Smooth muscle cell (in vitro differentiated cells): ENCODE measurements at regions not wholly inside any gene's neighbourhood (a gene's known extent, or its start where the extent isn't known, plus 50 kb on each side); places are given as distances from the start of the nearest gene placed in this dataset.

Experiments
- DNase-seq: peaks from one replicate; lab custom pipeline; 2025; ENCODE audit not compliant: unreplicated experiment; lab: John Stamatoyannopoulos, UW
- H2AFZ ChIP-seq: fragments of 200-600 bp; sonication (generic); 2 replicates; pipeline ENCODE4 v1.6.0; 2016; ENCODE audit warnings: antibody characterized with exemption, low read depth, mild to moderate bottlenecking
- H3F3A ChIP-seq: fragments of 200-600 bp; sonication (generic); 2 replicates; pipeline ENCODE4 v1.6.0; 2017; ENCODE audit warnings: antibody characterized with exemption, low read depth
- H3K27ac ChIP-seq: fragments of 200-600 bp; sonication (generic); 2 replicates; pipeline ENCODE4 v1.5.1; 2016; ENCODE audit warnings: low read depth, mild to moderate bottlenecking
- H3K27me3 ChIP-seq: fragments of 200-600 bp; sonication (generic); 2 replicates; pipeline ENCODE4 v1.6.1; 2016; ENCODE audit warnings: low read depth, mild to moderate bottlenecking
- H3K36me3 ChIP-seq: fragments of 200-600 bp; sonication (generic); 2 replicates; pipeline ENCODE4 v1.5.1; 2016; ENCODE audit warnings: low read depth
- H3K4me1 ChIP-seq: fragments of 200-600 bp; sonication (generic); 2 replicates; pipeline ENCODE4 v1.5.1; 2016; ENCODE audit warnings: low read depth
- H3K4me2 ChIP-seq: fragments of 200-600 bp; sonication (generic); 2 replicates; pipeline ENCODE4 v1.6.0; 2016; ENCODE audit warnings: mild to moderate bottlenecking
- H3K4me3 ChIP-seq: fragments of 200-600 bp; sonication (generic); 2 replicates; pipeline ENCODE4 v1.5.1; 2016; ENCODE audit warnings: mild to moderate bottlenecking
- H3K79me2 ChIP-seq: fragments of 200-600 bp; sonication (generic); 2 replicates; pipeline ENCODE4 v1.6.0; 2016; ENCODE audit warnings: low read depth, mild to moderate bottlenecking
- H3K9ac ChIP-seq: fragments of 200-600 bp; sonication (generic); 2 replicates; pipeline ENCODE4 v1.6.0; 2016; ENCODE audit warnings: low read depth
- H3K9me3 ChIP-seq: fragments of 200-600 bp; sonication (generic); replicated peaks from 2 replicates; pipeline ENCODE4 v1.5.1; 2016; ENCODE audit warnings: low read depth
- H4K20me1 ChIP-seq: fragments of 200-600 bp; sonication (generic); 2 replicates; pipeline ENCODE4 v1.6.0; 2016; ENCODE audit warnings: low read depth
- CTCF ChIP-seq: fragments of 200-600 bp; sonication (generic); IDR thresholded peaks from 2 replicates; pipeline ENCODE4 v1.5.1; 2017; ENCODE audit warnings: borderline replicate concordance, mild to moderate bottlenecking, antibody characterized with exemption; ENCODE audit not compliant: insufficient read depth, poor library complexity, severe bottlenecking
- WGBS: methylation state at CpG from one replicate; pipeline ENCODE4 v1.1.7; 2016; ENCODE audit warnings: low lambda C conversion rate; 5-methylcytosine and 5-hydroxymethylcytosine counted together

DNA sequence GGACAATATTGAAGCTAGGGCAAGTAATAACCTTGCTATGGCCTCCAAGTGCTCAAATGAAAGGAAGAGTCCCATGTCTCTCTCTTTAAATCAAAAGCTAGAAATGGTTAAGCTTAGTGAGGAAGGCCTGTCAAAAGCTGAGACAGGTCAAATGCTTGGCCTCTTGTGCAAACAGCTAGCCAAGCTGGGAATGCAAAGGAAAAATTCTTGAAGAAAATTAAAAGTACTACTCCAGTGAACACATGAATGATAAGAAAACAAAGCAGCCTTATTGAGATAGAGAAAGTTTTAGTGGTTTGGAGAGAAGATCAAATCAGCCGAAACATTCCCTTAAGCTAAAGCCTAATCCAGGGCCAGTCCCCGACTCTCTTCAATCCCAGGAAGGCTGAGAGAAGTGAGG lies 84.1 kb upstream of the PLEKHA5 start:
- no peak overlapping the region for H3K27ac ChIP-seq

DNA sequence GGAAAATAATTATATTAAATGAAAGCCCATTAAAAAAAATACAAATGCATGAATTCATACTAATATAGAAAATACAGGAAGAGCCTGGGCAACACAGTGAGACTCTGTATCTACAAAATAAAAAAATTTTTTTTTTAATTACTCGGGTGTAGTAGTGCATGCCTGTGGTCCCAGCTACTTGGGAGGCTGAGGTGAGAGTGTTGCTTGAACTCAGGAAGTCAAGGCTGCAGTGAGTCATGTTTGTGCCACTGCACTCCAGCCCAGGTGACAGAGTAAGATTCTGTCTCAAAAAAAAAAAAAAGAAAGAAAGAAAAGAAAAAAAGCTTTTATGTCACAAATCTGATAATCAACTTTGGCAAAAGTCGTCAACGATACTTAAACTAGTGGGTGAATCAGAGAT lies 80.6 kb upstream of the PLEKHA5 start:
- Histone ChIP-seq H4K20me1 (no peaks in the 10 kb centered on the region), H3K9ac (no peak overlapping the region), H3K27ac (no peak overlapping the region), H2AFZ (no peak overlapping the region), H3K4me3 (no peak overlapping the region), H3K9me3 (no peaks in the 10 kb centered on the region), H3K79me2 (no peaks in the 10 kb centered on the region), H3F3A (no peaks in the 10 kb centered on the region), H3K27me3 (no peaks in the 10 kb centered on the region), H3K4me2 (no peak overlapping the region), H3K36me3 (no peaks in the 10 kb centered on the region), H3K4me1 (no peaks in the 10 kb centered on the region)
- DNase-seq: no peak
- TF ChIP-seq CTCF: no peak
- 89% methylated on average over 3 of the region's 3 CpGs for WGBS

More for the DNA sequence above, 84.1 kb upstream of the PLEKHA5 start:
- Histone ChIP-seq H4K20me1 (no peaks in the 10 kb centered on the region), H3K4me3 (no peak overlapping the region), H3K4me2 (no peak overlapping the region), H3K36me3 (no peaks in the 10 kb centered on the region), H3K9ac (no peak overlapping the region), H3F3A (no peaks in the 10 kb centered on the region), H2AFZ (no peak overlapping the region), H3K79me2 (no peaks in the 10 kb centered on the region), H3K27me3 (no peaks in the 10 kb centered on the region), H3K9me3 (no peaks in the 10 kb centered on the region), H3K4me1 (no peaks in the 10 kb centered on the region)
- whole genome bisulfite sequencing: 43% methylated on average over 2 of the region's 2 CpGs
- DNase-seq: no peak
- TF ChIP-seq CTCF: no peak

DNA sequence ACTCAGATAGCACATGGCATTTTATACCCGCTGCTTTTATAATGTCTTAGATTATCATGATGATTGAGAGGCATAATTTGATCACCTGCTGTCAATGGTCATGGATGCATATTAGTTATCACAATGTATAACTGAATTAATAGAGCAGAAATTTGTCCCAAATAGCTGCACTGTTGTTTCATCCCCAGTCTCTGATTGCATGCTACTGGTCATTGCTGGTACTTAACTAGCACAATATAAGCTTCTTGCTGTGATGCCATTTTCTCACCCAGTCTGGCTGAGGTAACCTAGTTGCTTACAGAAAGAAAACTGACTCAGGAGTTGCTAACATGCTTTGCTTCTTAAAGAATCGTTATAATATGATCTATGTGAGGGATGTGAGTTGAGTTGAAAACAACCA lies 76.8 kb upstream of the PLEKHA5 start:
- H3K4me3 ChIP-seq: no peak overlapping the region
- H3K4me2 ChIP-seq: no peak overlapping the region
- TF ChIP-seq CTCF: no peak
- H3K9ac ChIP-seq: no peak overlapping the region
- no peaks in the 10 kb centered on the region for H3K36me3 ChIP-seq
- no peaks in the 10 kb centered on the region for H3K79me2 ChIP-seq
- no peaks in the 10 kb centered on the region for H3K4me1 ChIP-seq
- no peaks in the 10 kb centered on the region for H3K27me3 ChIP-seq
- no peak for DNase-seq
- WGBS: 39% methylated on average over 2 of the region's 2 CpGs
- no peak overlapping the region for H3K27ac ChIP-seq
- H4K20me1 ChIP-seq: no peaks in the 10 kb centered on the region
- H2AFZ ChIP-seq: no peak overlapping the region
- no peaks in the 10 kb centered on the region for H3F3A ChIP-seq
- H3K9me3 ChIP-seq: no peaks in the 10 kb centered on the region

DNA sequence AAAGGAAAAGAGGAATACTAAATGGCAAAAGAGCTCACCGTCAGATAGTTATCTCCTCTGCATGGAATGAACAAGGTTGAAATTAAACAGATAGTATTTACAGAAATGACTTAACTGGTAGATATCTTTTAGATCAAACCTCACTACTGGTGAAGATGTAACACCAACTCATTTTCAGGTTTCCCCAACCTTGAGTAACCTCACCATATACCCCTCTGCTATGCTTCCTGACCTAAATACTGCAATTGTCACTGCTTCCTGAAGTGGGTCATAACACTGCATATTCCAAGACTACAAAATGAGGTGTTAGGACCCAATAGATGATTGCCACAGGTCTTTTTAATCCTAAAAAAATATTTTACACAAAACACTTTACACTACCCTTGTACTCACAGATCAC lies 76.3 kb upstream of the PLEKHA5 start:
- Histone ChIP-seq H3K4me2 (no peak overlapping the region), H3K27ac (no peak overlapping the region), H2AFZ (no peak overlapping the region), H3K36me3 (no peaks in the 10 kb centered on the region), H3K4me3 (no peak overlapping the region), H3K27me3 (no peaks in the 10 kb centered on the region), H3K9me3 (no peaks in the 10 kb centered on the region), H3K4me1 (no peaks in the 10 kb centered on the region), H3F3A (no peaks in the 10 kb centered on the region), H4K20me1 (no peaks in the 10 kb centered on the region), H3K79me2 (no peaks in the 10 kb centered on the region), H3K9ac (no peak overlapping the region)
- DNase-seq: no peak
- 70% methylated on average over 1 of the region's 1 CpG for WGBS
- no peak for TF ChIP-seq CTCF
